GM12878 (cell line): ENCODE measurements at regions not wholly inside any gene's neighbourhood (a gene's known extent, or its start where the extent isn't known, plus 50 kb on each side); places are given as distances from the start of the nearest gene placed in this dataset.

Source experiments
- ATAC-seq: fragments of 200-7000 bp; cut with Tn5 transposase; 3 replicates; pipeline ENCODE4 v1.9.1; 2020; ENCODE audit warnings: mild to moderate bottlenecking, moderate library complexity
- BruUV-seq: library from RNA; stranded (reverse); fragments of 400-500 nt; replicated peaks from 2 replicates; lab custom pipeline; 2021; lab: Mats Ljungman, UMichigan
- CTCF ChIA-PET: fragments of 300-600 bp; sonication (Branson Sonifier 250); formaldehyde crosslinking; extraction: SDS; loops from one replicate; lab custom pipeline; 2021; ENCODE audit warnings: inconsistent platforms; lab: Yijun Ruan, JAX
- POLR2A ChIA-PET: fragments of 350-600 bp; formaldehyde crosslinking; extraction: SDS; loops from one replicate; lab custom pipeline; 2021; ENCODE audit warnings: inconsistent platforms; lab: Charles Lee
- RAD21 ChIA-PET: fragments of 300-600 bp; sonication (Branson Sonifier 250); formaldehyde crosslinking; loops from one replicate; lab custom pipeline; 2023; ENCODE audit warnings: antibody characterized with exemption; ENCODE audit not compliant: unreplicated experiment; lab: Charles Lee
- SMC1A ChIA-PET: fragments of 300-600 bp; sonication (Branson Sonifier 250); formaldehyde crosslinking; loops from one replicate; lab custom pipeline; 2023; ENCODE audit not compliant: unreplicated experiment, uncharacterized antibody; lab: Charles Lee
- DNase-seq: peaks from one replicate; pipeline ENCODE4 v3.0.0-alpha.2; 2011; ENCODE audit warnings: low read depth, low spot score
- FAIRE-seq: peaks from 3 replicates; lab custom pipeline; 2011; peaks lifted over from hg19 to GRCh38; lab: Jason Lieb, UNC
- H2AFZ ChIP-seq: 2 replicates; pipeline ENCODE4 v1.6.0; 2011; ENCODE audit warnings: low read depth, low read length, control low read depth; ENCODE audit not compliant: control insufficient read depth
- H3K27ac ChIP-seq: 2 replicates; pipeline ENCODE4 v1.5.1; 2011; ENCODE audit warnings: control low read depth; ENCODE audit not compliant: control insufficient read depth, insufficient read depth
- H3K27me3 ChIP-seq, 2 experiments: replicated peaks in 1 of 2; 2 replicates each; pipeline versions ENCODE4 v1.6.0 to v1.6.1; 2011; ENCODE audit warnings: low read length in 1 of 2; ENCODE audit not compliant: control insufficient read depth in 2 of 2, insufficient read depth in 2 of 2
- H3K36me3 ChIP-seq, 2 experiments: 2 replicates each; pipeline ENCODE4 v1.5.1; 2011; ENCODE audit warnings: low read length in 1 of 2; ENCODE audit not compliant: control insufficient read depth in 2 of 2, insufficient read depth in 2 of 2
- H3K4me1 ChIP-seq: 2 replicates; pipeline ENCODE4 v1.6.1; 2011; ENCODE audit warnings: mild to moderate bottlenecking, low read length, moderate library complexity, mixed read lengths; ENCODE audit not compliant: control insufficient read depth, insufficient read depth
- H3K4me2 ChIP-seq: 2 replicates; pipeline ENCODE4 v1.6.0; 2011; ENCODE audit warnings: control low read depth; ENCODE audit not compliant: control insufficient read depth, insufficient read depth
- H3K4me3 ChIP-seq: fragments of 200-600 bp; sonication (generic); 2 replicates; pipeline ENCODE4 v1.5.1; 2016
- H3K79me2 ChIP-seq: 2 replicates; pipeline ENCODE4 v1.6.0; 2011; ENCODE audit warnings: low read length; ENCODE audit not compliant: control insufficient read depth, insufficient read depth
- H3K9ac ChIP-seq: 2 replicates; pipeline ENCODE4 v1.8.0; 2011; ENCODE audit warnings: low read length, control low read depth, mixed read lengths; ENCODE audit not compliant: control insufficient read depth, insufficient read depth
- H3K9me3 ChIP-seq: replicated peaks from 3 replicates; pipeline ENCODE4 v1.5.1; 2011; ENCODE audit warnings: mild to moderate bottlenecking, low read length; ENCODE audit not compliant: control insufficient read depth, insufficient read depth
- H4K20me1 ChIP-seq: 2 replicates; pipeline ENCODE4 v1.6.0; 2011; ENCODE audit not compliant: control insufficient read depth, insufficient read depth
- ATF7 ChIP-seq: fragments of 450-650 bp; IDR thresholded peaks from 2 replicates; pipeline ENCODE4 v1.6.1; 2016; ENCODE audit warnings: low read depth, mild to moderate bottlenecking
- CHD1 ChIP-seq: IDR thresholded peaks from 2 replicates; pipeline ENCODE4 v1.6.1; 2012; ENCODE audit warnings: low read depth, low read length, improper control_type of control experiment
- CREM ChIP-seq: IDR thresholded peaks from 2 replicates; pipeline ENCODE4 v1.6.1; 2014; ENCODE audit warnings: antibody characterized with exemption, low read depth
- KAT2A ChIP-seq: conservative IDR thresholded peaks from 2 replicates; pipeline ENCODE4 v1.6.1; 2011; ENCODE audit warnings: low read depth, low read length; ENCODE audit not compliant: control insufficient read depth
- NBN ChIP-seq: fragments of 450-650 bp; IDR thresholded peaks from 2 replicates; pipeline ENCODE4 v1.6.1; 2016
- PML ChIP-seq: IDR thresholded peaks from 2 replicates; pipeline ENCODE4 v1.6.1; 2012; ENCODE audit warnings: low read length, inconsistent platforms
- POLR2A ChIP-seq: IDR thresholded peaks from 2 replicates; pipeline ENCODE4 v1.6.1; 2011; ENCODE audit warnings: low read depth, mild to moderate bottlenecking, low read length
- RAD21 ChIP-seq: IDR thresholded peaks from 2 replicates; pipeline ENCODE4 v1.6.1; 2011; ENCODE audit warnings: mild to moderate bottlenecking, low read depth, low read length, moderate library complexity; ENCODE audit not compliant: insufficient read depth
- RELB ChIP-seq: fragments of 450-650 bp; IDR thresholded peaks from 2 replicates; pipeline ENCODE4 v1.6.1; 2017; ENCODE audit warnings: low read depth, mild to moderate bottlenecking, moderate library complexity
- SMC3 ChIP-seq: IDR thresholded peaks from 2 replicates; pipeline ENCODE4 v1.6.1; 2011; ENCODE audit warnings: low read length, improper control_type of control experiment, borderline replicate concordance
- SPI1 ChIP-seq: IDR thresholded peaks from 2 replicates; pipeline ENCODE4 v1.6.1; 2011; ENCODE audit warnings: low read depth, mild to moderate bottlenecking, low read length, moderate library complexity, borderline replicate concordance; ENCODE audit not compliant: insufficient read depth
- SUZ12 ChIP-seq: fragments of 200-600 bp; sonication (generic); IDR thresholded peaks from one replicate; pipeline ENCODE4 v1.6.1; 2018; ENCODE audit warnings: antibody characterized with exemption, mild to moderate bottlenecking; ENCODE audit not compliant: unreplicated experiment
- TBL1XR1 ChIP-seq: IDR thresholded peaks from 2 replicates; pipeline ENCODE4 v1.6.1; 2012; ENCODE audit warnings: low read depth, low read length, improper control_type of control experiment
- ZNF384 ChIP-seq: IDR thresholded peaks from 2 replicates; pipeline ENCODE4 v1.6.1; 2012; ENCODE audit warnings: low read depth, mild to moderate bottlenecking, low read length, improper control_type of control experiment, borderline replicate concordance
- ZNF622 ChIP-seq: fragments of 450-650 bp; IDR thresholded peaks from 2 replicates; pipeline ENCODE4 v1.6.1; 2017; ENCODE audit warnings: mild to moderate bottlenecking, inconsistent platforms
- WGBS: methylation state at CpG from one replicate; pipeline ENCODE4 v1.1.6; 2016; ENCODE audit warnings: low lambda C conversion rate; ENCODE audit not compliant: insufficient replicate concordance, insufficient coverage; ENCODE audit errors: missing lambda C conversion rate; 5-methylcytosine and 5-hydroxymethylcytosine counted together
- in situ Hi-C: fragments of 300-500 bp; cut with MboI; formaldehyde crosslinking; loops from 9 replicates; pipeline ENCODE4 v1.14.3; 2018; ENCODE audit warnings: mixed read lengths
- intact Hi-C: fragments of 100-400 bp; cut with micrococcal nuclease; formaldehyde crosslinking; loops from one replicate; pipeline ENCODE4 v1.14.2; 2022; ENCODE audit not compliant: unreplicated experiment
- TF ChIP-seq, protein P1 (sequence below): IDR thresholded peaks from 2 replicates; pipeline ENCODE4 v1.6.1; 2012; ENCODE audit warnings: low read depth, low read length, improper control_type of control experiment

GRCh38 chr9:111728617-111729366 is 65.9 kb downstream of the SHOC1 start:
- Histone ChIP-seq H3K36me3 (no peaks in the 10 kb centered on the region), H3K79me2 (no peaks in the 10 kb centered on the region), H3K4me1 (no peaks in the 10 kb centered on the region), H3K4me3 (no peak overlapping the region), H3K27ac (no peak overlapping the region), H3K9ac (no peak overlapping the region), H4K20me1 (no peaks in the 10 kb centered on the region), H2AFZ (no peak overlapping the region), H3K27me3 (no peaks in the 10 kb centered on the region), H3K4me2 (no peak overlapping the region), H3K9me3 (no peaks in the 10 kb centered on the region; the same call in 2 of the 3 replicates)
- TF ChIP-seq PML, result no peak
- no peak for TF ChIP-seq KAT2A
- TF ChIP-seq CHD1, result no peak
- no peak for TF ChIP-seq SPI1
- TF ChIP-seq CREM, result no peak
- TF ChIP-seq, protein P1, sequence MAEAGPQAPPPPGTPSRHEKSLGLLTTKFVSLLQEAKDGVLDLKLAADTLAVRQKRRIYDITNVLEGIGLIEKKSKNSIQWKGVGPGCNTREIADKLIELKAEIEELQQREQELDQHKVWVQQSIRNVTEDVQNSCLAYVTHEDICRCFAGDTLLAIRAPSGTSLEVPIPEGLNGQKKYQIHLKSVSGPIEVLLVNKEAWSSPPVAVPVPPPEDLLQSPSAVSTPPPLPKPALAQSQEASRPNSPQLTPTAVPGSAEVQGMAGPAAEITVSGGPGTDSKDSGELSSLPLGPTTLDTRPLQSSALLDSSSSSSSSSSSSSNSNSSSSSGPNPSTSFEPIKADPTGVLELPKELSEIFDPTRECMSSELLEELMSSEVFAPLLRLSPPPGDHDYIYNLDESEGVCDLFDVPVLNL, result no peak
- TF ChIP-seq RELB, result no peak
- no peak for TF ChIP-seq TBL1XR1
- TF ChIP-seq ZNF622, result no peak
- no peak for TF ChIP-seq ZNF384
- no peak for TF ChIP-seq SMC3
- TF ChIP-seq RAD21, result no peak
- TF ChIP-seq NBN, result no peak
- TF ChIP-seq ATF7, result no peak
- no peak for TF ChIP-seq SUZ12
- no peak for TF ChIP-seq POLR2A
- ChIA-PET CTCF (interaction anchor here (0.6 kb wide), 1 partner anchor 17 kb away, joined by 3 read pairs; no protein-coding TSS in a partner anchor), POLR2A (no interaction called here), RAD21 (no interaction called here), SMC1A (interaction anchor here (0.8 kb wide), 1 partner anchor 29 kb away, joined by 3 read pairs; no protein-coding TSS in a partner anchor)
- in situ Hi-C loops (no loop called here), intact Hi-C loops (no loop called here)
- no TSS peak for BruUV-seq
- DNase-seq (no peak), ATAC-seq (no peak), FAIRE-seq (no peak)
- 93% methylated on average over 2 of the region's 2 CpGs for WGBS
